Vagina (tissue), 2 donors: ENCODE measurements at regions not wholly inside any gene's neighbourhood (a gene's known extent, or its start where the extent isn't known, plus 50 kb on each side); places are given as distances from the start of the nearest gene placed in this dataset.

Experiments
- POLR2A ChIP-seq, 2 donors: fragments of 450-650 bp; IDR thresholded peaks; one replicate each; pipeline ENCODE4 v1.6.1; 2017; ENCODE audit warnings: antibody characterized with exemption in 2 of 2, mild to moderate bottlenecking in 2 of 2, moderate library complexity in 2 of 2
- POLR2AphosphoS5 ChIP-seq, 2 donors: sonication (generic); formaldehyde crosslinking; IDR thresholded peaks; one replicate each; pipeline ENCODE4 v1.9.0; 2017; ENCODE audit warnings: antibody characterized with exemption in 2 of 2, mild to moderate bottlenecking in 2 of 2, low read depth in 1 of 2; ENCODE audit not compliant: insufficient read depth in 1 of 2
- TF ChIP-seq, protein P1 (sequence below), 3 experiments: fragments of 450-650 bp in 2 of 3; fragments of 200-600 bp in 1 of 3; sonication (generic) in 1 of 3; IDR thresholded peaks; one replicate each; pipeline ENCODE4 v1.5.1; 2017 to 2019; ENCODE audit warnings: antibody characterized with exemption in 3 of 3, mild to moderate bottlenecking in 2 of 3, moderate library complexity in 2 of 3

DNA sequence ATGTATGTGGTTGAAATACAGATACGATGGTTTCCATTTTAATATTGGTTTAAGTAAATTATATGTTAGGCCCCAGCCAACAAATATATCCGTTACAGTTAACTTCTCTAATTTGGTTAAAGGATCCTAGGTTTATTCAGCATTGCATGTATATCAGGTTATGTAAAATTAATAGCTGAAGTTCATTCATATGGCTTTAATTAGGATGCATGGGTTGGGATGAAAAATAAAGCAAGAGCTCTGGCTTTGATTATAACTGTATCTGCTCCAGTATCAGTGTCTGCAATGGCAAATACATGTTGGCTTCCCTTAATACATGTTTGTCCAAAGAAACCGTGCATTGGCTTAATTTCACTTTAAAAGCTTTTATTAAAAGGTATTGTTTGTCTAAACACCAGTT lies 435.7 kb upstream of the SETBP1 start:
- TF ChIP-seq, protein P1, sequence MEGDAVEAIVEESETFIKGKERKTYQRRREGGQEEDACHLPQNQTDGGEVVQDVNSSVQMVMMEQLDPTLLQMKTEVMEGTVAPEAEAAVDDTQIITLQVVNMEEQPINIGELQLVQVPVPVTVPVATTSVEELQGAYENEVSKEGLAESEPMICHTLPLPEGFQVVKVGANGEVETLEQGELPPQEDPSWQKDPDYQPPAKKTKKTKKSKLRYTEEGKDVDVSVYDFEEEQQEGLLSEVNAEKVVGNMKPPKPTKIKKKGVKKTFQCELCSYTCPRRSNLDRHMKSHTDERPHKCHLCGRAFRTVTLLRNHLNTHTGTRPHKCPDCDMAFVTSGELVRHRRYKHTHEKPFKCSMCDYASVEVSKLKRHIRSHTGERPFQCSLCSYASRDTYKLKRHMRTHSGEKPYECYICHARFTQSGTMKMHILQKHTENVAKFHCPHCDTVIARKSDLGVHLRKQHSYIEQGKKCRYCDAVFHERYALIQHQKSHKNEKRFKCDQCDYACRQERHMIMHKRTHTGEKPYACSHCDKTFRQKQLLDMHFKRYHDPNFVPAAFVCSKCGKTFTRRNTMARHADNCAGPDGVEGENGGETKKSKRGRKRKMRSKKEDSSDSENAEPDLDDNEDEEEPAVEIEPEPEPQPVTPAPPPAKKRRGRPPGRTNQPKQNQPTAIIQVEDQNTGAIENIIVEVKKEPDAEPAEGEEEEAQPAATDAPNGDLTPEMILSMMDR (IDR thresholded peaks at IDR 0.05) = no peak
- TF ChIP-seq POLR2A (IDR thresholded peaks at IDR 0.05) = no peak
- TF ChIP-seq POLR2AphosphoS5 (IDR thresholded peaks at IDR 0.05; ENCODE audit: insufficient read depth in 1 of 2, low read depth in 1 of 2) = no peak
